ENCODE measurements at regions not wholly inside any gene's neighbourhood (a gene's known extent, or its start where the extent isn't known, plus 50 kb on each side); places are given as distances from the start of the nearest gene placed in this dataset.

GRCh38 chr10:38209332-38209731 lies 115.2 kb downstream of the ZNF37A start:
- TF ChIP-seq CTCF (conservative IDR thresholded peaks at IDR 0.05; ENCODE audit: low read length) (no peak), EZH2phosphoT487 (IDR thresholded peaks at IDR 0.05; ENCODE audit: borderline replicate concordance) (no peak)

Data from Loucy (cell line).